Loucy (cell line): ENCODE measurements at regions not wholly inside any gene's neighbourhood (a gene's known extent, or its start where the extent isn't known, plus 50 kb on each side); places are given as distances from the start of the nearest gene placed in this dataset.

Source experiments
- H2AFZ ChIP-seq: fragments of 200-600 bp; sonication (generic); 2 replicates; pipeline ENCODE4 v1.6.0; 2016; ENCODE audit warnings: antibody characterized with exemption, mild to moderate bottlenecking, low read length, moderate library complexity
- H3F3A ChIP-seq: fragments of 200-600 bp; 2 replicates; pipeline ENCODE4 v1.6.0; 2016; ENCODE audit warnings: antibody characterized with exemption, low read depth, mild to moderate bottlenecking
- H3K27me3 ChIP-seq: fragments of 200-600 bp; sonication (generic); 2 replicates; pipeline ENCODE4 v1.6.1; 2014; ENCODE audit warnings: low read length, mild to moderate bottlenecking; ENCODE audit not compliant: insufficient read depth, poor library complexity, severe bottlenecking
- H3K36me3 ChIP-seq: fragments of 200-600 bp; sonication (generic); 2 replicates; pipeline ENCODE4 v1.6.1; 2016; ENCODE audit warnings: low read length; ENCODE audit not compliant: insufficient read depth
- H3K4me1 ChIP-seq: fragments of 200-600 bp; sonication (generic); 2 replicates; pipeline ENCODE4 v1.5.1; 2014; ENCODE audit warnings: low read length, mild to moderate bottlenecking; ENCODE audit not compliant: insufficient read depth, poor library complexity, severe bottlenecking
- H3K4me2 ChIP-seq: fragments of 200-600 bp; sonication (generic); 2 replicates; pipeline ENCODE4 v1.6.0; 2014; ENCODE audit warnings: antibody characterized with exemption, low read length, low read depth, mild to moderate bottlenecking; ENCODE audit not compliant: poor library complexity, severe bottlenecking
- H3K4me3 ChIP-seq: fragments of 200-600 bp; sonication (generic); 2 replicates; pipeline ENCODE4 v1.5.1; 2014; ENCODE audit warnings: low read length, mild to moderate bottlenecking, mixed read lengths; ENCODE audit not compliant: poor library complexity, severe bottlenecking
- H3K79me2 ChIP-seq: fragments of 200-600 bp; sonication (generic); 2 replicates; pipeline ENCODE4 v1.6.1; 2014; ENCODE audit warnings: low read length; ENCODE audit not compliant: insufficient read depth
- H3K9ac ChIP-seq: fragments of 200-600 bp; sonication (generic); 2 replicates; pipeline ENCODE4 v1.6.0; 2014; ENCODE audit warnings: mild to moderate bottlenecking, low read depth, low read length, moderate library complexity; ENCODE audit not compliant: poor library complexity, severe bottlenecking
- H3K9me2 ChIP-seq: fragments of 200-600 bp; sonication (generic); replicated peaks from 2 replicates; pipeline ENCODE4 v1.6.1; 2016; ENCODE audit warnings: low read depth, low read length, mixed read lengths
- H3K9me3 ChIP-seq: fragments of 200-600 bp; sonication (generic); 2 replicates; pipeline ENCODE4 v1.6.1; 2014; ENCODE audit warnings: mild to moderate bottlenecking, antibody characterized with exemption, low read length, low read depth; ENCODE audit not compliant: insufficient read depth
- H4K20me1 ChIP-seq: fragments of 200-600 bp; sonication (generic); 2 replicates; pipeline ENCODE4 v1.6.0; 2014; ENCODE audit warnings: antibody characterized with exemption, low read length, mild to moderate bottlenecking; ENCODE audit not compliant: insufficient read depth, poor library complexity, severe bottlenecking
- CTCF ChIP-seq: fragments of 200-600 bp; sonication (generic); conservative IDR thresholded peaks from 2 replicates; pipeline ENCODE4 v1.5.1; 2014; ENCODE audit warnings: mild to moderate bottlenecking, antibody characterized with exemption, low read length
- EZH2phosphoT487 ChIP-seq: fragments of 200-600 bp; IDR thresholded peaks from 2 replicates; pipeline ENCODE4 v1.6.1; 2018; ENCODE audit warnings: antibody characterized with exemption, mild to moderate bottlenecking, moderate library complexity, borderline replicate concordance

- no peak overlapping the region for H3K4me3 ChIP-seq
- H3F3A ChIP-seq: no peaks in the 10 kb centered on the region
- H2AFZ ChIP-seq: no peak overlapping the region
- no peak overlapping the region for H3K4me2 ChIP-seq
- no peaks in the 10 kb centered on the region for H3K9me3 ChIP-seq
- no peaks in the 10 kb centered on the region for H3K27me3 ChIP-seq
- no peak overlapping the region for H3K9ac ChIP-seq
- no peaks in the 10 kb centered on the region for H3K36me3 ChIP-seq
- no peaks in the 10 kb centered on the region for H3K79me2 ChIP-seq
- no peaks in the 10 kb centered on the region for H4K20me1 ChIP-seq
- peaks cover 5% of the 10 kb centered on the region for H3K4me1 ChIP-seq
- TF ChIP-seq EZH2phosphoT487 (no peak), CTCF (no peak)
- no peaks in the 10 kb centered on the region for H3K9me2 ChIP-seq
Observed at GRCh38 chr11:19602406-19602805, 110.2 kb upstream of the NAV2 start.

- Histone ChIP-seq H3K79me2 (no peaks in the 10 kb centered on the region), H3K27me3 (no peaks in the 10 kb centered on the region), H4K20me1 (no peaks in the 10 kb centered on the region), H2AFZ (no peak overlapping the region), H3F3A (no peaks in the 10 kb centered on the region), H3K9me3 (no peaks in the 10 kb centered on the region), H3K4me2 (no peak overlapping the region), H3K9me2 (no peaks in the 10 kb centered on the region), H3K36me3 (no peaks in the 10 kb centered on the region), H3K9ac (no peak overlapping the region), H3K4me1 (peaks cover 3% of the 10 kb centered on the region), H3K4me3 (no peak overlapping the region)
- TF ChIP-seq EZH2phosphoT487 (no peak), CTCF (no peak)
Observed at GRCh38 chr11:19601235-19601634, 111.4 kb upstream of the NAV2 start.

GRCh38 chr11:19599681-19600080 lies 113.0 kb upstream of the NAV2 start:
- H4K20me1 ChIP-seq: no peaks in the 10 kb centered on the region
- H3K4me1 ChIP-seq: peaks cover 4% of the 10 kb centered on the region
- H3K9me2 ChIP-seq: no peaks in the 10 kb centered on the region
- no peaks in the 10 kb centered on the region for H3K9me3 ChIP-seq
- no peak overlapping the region for H3K9ac ChIP-seq
- no peak overlapping the region for H3K4me2 ChIP-seq
- H3K27me3 ChIP-seq: no peaks in the 10 kb centered on the region
- H3K79me2 ChIP-seq: no peaks in the 10 kb centered on the region
- no peaks in the 10 kb centered on the region for H3F3A ChIP-seq
- TF ChIP-seq CTCF (no peak), EZH2phosphoT487 (no peak)
- no peak overlapping the region for H2AFZ ChIP-seq
- H3K4me3 ChIP-seq: no peak overlapping the region
- H3K36me3 ChIP-seq: no peaks in the 10 kb centered on the region
